ENCODE measurements at regions not wholly inside any gene's neighbourhood (a gene's known extent, or its start where the extent isn't known, plus 50 kb on each side); places are given as distances from the start of the nearest gene placed in this dataset.
"Not testable (repeated sequence)": the region's sequence is repeated elsewhere in the genome, so short reads cannot be mapped to it uniquely, and the experiment has no call there.

DNA sequence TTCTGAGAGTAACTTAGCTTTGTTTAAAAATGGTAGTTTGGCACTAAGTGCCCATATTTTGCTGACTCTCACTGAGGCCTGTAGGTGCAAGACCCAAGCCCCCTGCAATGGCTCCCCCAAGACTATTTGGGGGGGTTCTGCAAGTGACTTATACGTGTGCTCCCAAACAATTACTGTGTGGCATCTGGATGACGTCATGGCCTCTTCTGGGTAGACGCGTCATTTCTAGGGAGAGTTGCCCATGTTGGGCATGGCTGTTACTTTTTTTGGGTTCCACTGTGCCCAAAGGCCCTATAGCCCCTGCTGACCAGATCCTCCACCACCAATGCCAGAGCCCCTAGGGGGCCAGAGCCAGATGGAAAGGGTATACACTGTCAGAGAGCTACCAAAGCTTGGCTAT is 110.3 kb upstream of the MYLIP start:
- POLR2A ChIA-PET: no interaction called here
- intact Hi-C loops (cut with micrococcal nuclease; ENCODE audit: unreplicated experiment): no loop called here
- no TSS peak for BruUV-seq (replicated peaks)
- Mint-ChIP-seq H3K4me3 (ENCODE audit: unreplicated experiment) (no peak overlapping the region), H3K36me3 (ENCODE audit: insufficient read depth, unreplicated experiment) (no peaks in the 10 kb centered on the region), H3K27me3 (ENCODE audit: insufficient read depth, unreplicated experiment) (no peaks in the 10 kb centered on the region), H3K9me3 (ENCODE audit: unreplicated experiment) (no peaks in the 10 kb centered on the region), H3K4me1 (ENCODE audit: low read depth, unreplicated experiment) (no peaks in the 10 kb centered on the region), H3K27ac (ENCODE audit: unreplicated experiment) (no peak overlapping the region)
- CTCF ChIA-PET: no interaction called here
- Histone ChIP-seq H3K4me1 (no peaks in the 10 kb centered on the region; the same call in 1 of the 2 replicates), H3K27me3 (replicated peaks; ENCODE audit: control insufficient read depth, insufficient read depth, low read length) (no peaks in the 10 kb centered on the region), H3K4me3 (ENCODE audit: low read depth, low read length) (no peak overlapping the region), H3K9me3 (no peaks in the 10 kb centered on the region), H3K36me3 (ENCODE audit: control insufficient read depth, insufficient read depth, low read length) (no peaks in the 10 kb centered on the region)
- no peak for DNase-seq
- TF ChIP-seq, protein P1, sequence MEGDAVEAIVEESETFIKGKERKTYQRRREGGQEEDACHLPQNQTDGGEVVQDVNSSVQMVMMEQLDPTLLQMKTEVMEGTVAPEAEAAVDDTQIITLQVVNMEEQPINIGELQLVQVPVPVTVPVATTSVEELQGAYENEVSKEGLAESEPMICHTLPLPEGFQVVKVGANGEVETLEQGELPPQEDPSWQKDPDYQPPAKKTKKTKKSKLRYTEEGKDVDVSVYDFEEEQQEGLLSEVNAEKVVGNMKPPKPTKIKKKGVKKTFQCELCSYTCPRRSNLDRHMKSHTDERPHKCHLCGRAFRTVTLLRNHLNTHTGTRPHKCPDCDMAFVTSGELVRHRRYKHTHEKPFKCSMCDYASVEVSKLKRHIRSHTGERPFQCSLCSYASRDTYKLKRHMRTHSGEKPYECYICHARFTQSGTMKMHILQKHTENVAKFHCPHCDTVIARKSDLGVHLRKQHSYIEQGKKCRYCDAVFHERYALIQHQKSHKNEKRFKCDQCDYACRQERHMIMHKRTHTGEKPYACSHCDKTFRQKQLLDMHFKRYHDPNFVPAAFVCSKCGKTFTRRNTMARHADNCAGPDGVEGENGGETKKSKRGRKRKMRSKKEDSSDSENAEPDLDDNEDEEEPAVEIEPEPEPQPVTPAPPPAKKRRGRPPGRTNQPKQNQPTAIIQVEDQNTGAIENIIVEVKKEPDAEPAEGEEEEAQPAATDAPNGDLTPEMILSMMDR (IDR thresholded peaks at IDR 0.05; ENCODE audit: insufficient read depth in 1 of 2, low read depth in 1 of 2, low read length in 1 of 2, severe bottlenecking in 1 of 2, unreplicated experiment in 1 of 2): no peak

DNA sequence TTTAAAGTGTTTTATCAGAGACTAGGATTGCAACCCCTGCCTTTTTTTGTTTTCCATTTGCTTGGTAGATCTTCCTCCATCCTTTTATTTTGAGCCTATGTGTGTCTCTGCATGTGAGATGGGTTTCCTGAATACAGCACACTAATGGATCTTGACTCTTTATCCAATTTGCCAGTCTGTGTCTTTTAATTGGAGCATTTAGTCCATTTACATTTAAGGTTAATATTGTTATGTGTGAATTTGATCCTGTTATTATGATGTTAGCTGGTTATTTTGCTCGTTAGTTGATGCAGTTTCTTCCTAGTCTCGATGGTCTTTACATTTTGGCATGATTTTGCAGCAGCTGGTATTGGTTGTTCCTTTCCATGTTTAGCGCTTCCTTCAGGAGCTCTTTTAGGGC is 114.6 kb upstream of the MYLIP start:
- H3K36me3 ChIP-seq (ENCODE audit: control insufficient read depth, insufficient read depth, low read length); H3K27me3 Mint-ChIP-seq (ENCODE audit: insufficient read depth, unreplicated experiment); DNase-seq; H3K27ac Mint-ChIP-seq (ENCODE audit: unreplicated experiment); CTCF ChIA-PET; H3K27me3 ChIP-seq (replicated peaks; ENCODE audit: control insufficient read depth, insufficient read depth, low read length); H3K9me3 Mint-ChIP-seq (ENCODE audit: unreplicated experiment); H3K9me3 ChIP-seq; BruUV-seq (replicated peaks); H3K4me1 ChIP-seq; H3K4me1 Mint-ChIP-seq (ENCODE audit: low read depth, unreplicated experiment); POLR2A ChIA-PET; H3K4me3 ChIP-seq (ENCODE audit: low read depth, low read length); H3K36me3 Mint-ChIP-seq (ENCODE audit: insufficient read depth, unreplicated experiment); H3K4me3 Mint-ChIP-seq (ENCODE audit: unreplicated experiment); intact Hi-C loops (cut with micrococcal nuclease; ENCODE audit: unreplicated experiment): not testable (repeated sequence)

DNA sequence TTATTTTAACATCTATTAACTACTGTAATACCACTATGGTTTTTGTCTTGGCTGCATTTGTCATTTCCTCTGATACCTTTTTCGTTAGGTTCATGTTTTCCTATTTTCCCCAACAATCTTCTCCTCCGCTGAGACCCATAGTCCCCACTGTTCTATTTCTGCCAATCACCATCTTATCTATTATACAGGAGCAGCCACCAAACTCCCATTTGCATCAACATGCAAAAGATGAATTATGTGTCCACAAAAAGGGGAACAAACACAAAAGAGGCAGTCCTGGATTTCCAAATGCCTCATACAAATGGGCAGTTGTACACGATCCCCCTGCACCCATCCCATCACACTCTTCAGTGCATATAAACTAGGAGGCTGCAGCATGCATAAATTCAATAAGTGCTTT is 121.7 kb upstream of the MYLIP start:
- POLR2A ChIA-PET: no interaction called here
- TF ChIP-seq, protein P1 (IDR thresholded peaks at IDR 0.05; ENCODE audit: insufficient read depth in 1 of 2, low read depth in 1 of 2, low read length in 1 of 2, severe bottlenecking in 1 of 2, unreplicated experiment in 1 of 2): no peak
- CTCF ChIA-PET: no interaction called here
- no peaks in the 10 kb centered on the region for H3K4me1 Mint-ChIP-seq (ENCODE audit: low read depth, unreplicated experiment)
- H3K9me3 Mint-ChIP-seq (ENCODE audit: unreplicated experiment): no peaks in the 10 kb centered on the region
- no peak overlapping the region for H3K27ac Mint-ChIP-seq (ENCODE audit: unreplicated experiment)
- Histone ChIP-seq H3K4me1 (no peaks in the 10 kb centered on the region), H3K36me3 (ENCODE audit: control insufficient read depth, insufficient read depth, low read length) (no peaks in the 10 kb centered on the region), H3K9me3 (no peaks in the 10 kb centered on the region), H3K4me3 (ENCODE audit: low read depth, low read length) (no peak overlapping the region), H3K27me3 (replicated peaks; ENCODE audit: control insufficient read depth, insufficient read depth, low read length) (no peaks in the 10 kb centered on the region)
- intact Hi-C loops (cut with micrococcal nuclease; ENCODE audit: unreplicated experiment): no loop called here
- H3K36me3 Mint-ChIP-seq (ENCODE audit: insufficient read depth, unreplicated experiment): no peaks in the 10 kb centered on the region
- no TSS peak for BruUV-seq (replicated peaks)
- no peak overlapping the region for H3K4me3 Mint-ChIP-seq (ENCODE audit: unreplicated experiment)
- no peaks in the 10 kb centered on the region for H3K27me3 Mint-ChIP-seq (ENCODE audit: insufficient read depth, unreplicated experiment)
- DNase-seq: no peak

DNA sequence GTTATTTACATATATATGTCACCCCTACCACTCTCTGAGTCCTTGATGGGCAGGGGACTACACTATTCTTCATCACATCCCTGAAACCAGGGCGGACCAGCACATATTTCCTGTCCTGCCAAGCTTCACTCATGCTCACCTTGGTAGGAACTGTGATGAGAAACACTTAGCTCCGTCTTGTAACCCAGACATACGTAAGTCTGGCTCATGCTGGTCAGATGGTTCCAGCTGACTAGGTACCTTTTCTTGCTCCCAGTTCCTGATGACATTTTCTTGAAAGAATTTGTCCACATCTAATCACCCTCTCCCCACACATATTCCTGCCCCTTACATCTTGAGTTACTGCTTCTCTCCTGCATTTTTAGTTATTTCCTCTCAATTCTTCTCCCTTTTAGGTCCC is 122.2 kb upstream of the MYLIP start:
- Histone ChIP-seq H3K9me3 (no peaks in the 10 kb centered on the region), H3K4me1 (no peaks in the 10 kb centered on the region), H3K4me3 (ENCODE audit: low read depth, low read length) (no peak overlapping the region), H3K36me3 (ENCODE audit: control insufficient read depth, insufficient read depth, low read length) (no peaks in the 10 kb centered on the region), H3K27me3 (replicated peaks; ENCODE audit: control insufficient read depth, insufficient read depth, low read length) (no peaks in the 10 kb centered on the region)
- Mint-ChIP-seq H3K27ac (ENCODE audit: unreplicated experiment) (no peak overlapping the region), H3K27me3 (ENCODE audit: insufficient read depth, unreplicated experiment) (no peaks in the 10 kb centered on the region), H3K4me3 (ENCODE audit: unreplicated experiment) (no peak overlapping the region), H3K4me1 (ENCODE audit: low read depth, unreplicated experiment) (no peaks in the 10 kb centered on the region), H3K9me3 (ENCODE audit: unreplicated experiment) (no peaks in the 10 kb centered on the region), H3K36me3 (ENCODE audit: insufficient read depth, unreplicated experiment) (no peaks in the 10 kb centered on the region)
- POLR2A ChIA-PET: no interaction called here
- intact Hi-C loops (cut with micrococcal nuclease; ENCODE audit: unreplicated experiment): no loop called here
- TF ChIP-seq, protein P1 (IDR thresholded peaks at IDR 0.05; ENCODE audit: insufficient read depth in 1 of 2, low read depth in 1 of 2, low read length in 1 of 2, severe bottlenecking in 1 of 2, unreplicated experiment in 1 of 2): no peak
- DNase-seq: no peak
- BruUV-seq (replicated peaks): no TSS peak
- CTCF ChIA-PET: no interaction called here
